ENCODE measurements at regions not wholly inside any gene's neighbourhood (a gene's known extent, or its start where the extent isn't known, plus 50 kb on each side); places are given as distances from the start of the nearest gene placed in this dataset.

- TF ChIP-seq CTCF (IDR thresholded peaks at IDR 0.05) = no peak
- TF ChIP-seq EZH2 (IDR thresholded peaks at IDR 0.05; ENCODE audit: borderline replicate concordance, insufficient read depth, low read depth, low read length, poor library complexity, severe bottlenecking) = no peak
- Histone ChIP-seq H2AFZ (ENCODE audit: insufficient read depth, low read depth, low read length, poor library complexity, severe bottlenecking) (no peak overlapping the region), H3K4me3 (ENCODE audit: control extremely low read depth in 1 of 5, extremely low read depth in 1 of 5, insufficient read depth in 1 of 5, low read depth in 2 of 5, low read length in 4 of 5) (no peak overlapping the region), H3K27me3 (replicated peaks in 1 of 4; ENCODE audit: control extremely low read depth in 1 of 4, control insufficient read depth in 3 of 4, insufficient read depth in 4 of 4, low read length in 3 of 4) (no peaks in the 10 kb centered on the region), H3K79me2 (ENCODE audit: control insufficient read depth, insufficient read depth, low read length) (no peaks in the 10 kb centered on the region), H3K9me3 (ENCODE audit: control extremely low read depth in 1 of 3, control insufficient read depth in 2 of 3, insufficient read depth in 1 of 3, low read length in 2 of 3) (no peaks in the 10 kb centered on the region), H3K4me1 (ENCODE audit: control insufficient read depth in 2 of 2, insufficient read depth in 2 of 2, low read length in 2 of 2) (no peaks in the 10 kb centered on the region), H3K4me2 (replicated peaks; ENCODE audit: low read depth, low read length, poor library complexity, severe bottlenecking) (no peak overlapping the region), H4K20me1 (ENCODE audit: control insufficient read depth, insufficient read depth, low read length, poor library complexity, severe bottlenecking) (no peaks in the 10 kb centered on the region), H3K36me3 (replicated peaks in 1 of 2; ENCODE audit: control extremely low read depth in 1 of 2, control insufficient read depth in 1 of 2, extremely low read depth in 1 of 2, insufficient read depth in 2 of 2, low read length in 1 of 2) (no peaks in the 10 kb centered on the region), H3K27ac (ENCODE audit: low read length in 2 of 2) (no peak overlapping the region), H3K9ac (ENCODE audit: low read length) (no peak overlapping the region)
- Mint-ChIP-seq H3K27ac (peak overlapping the region; percentile 10), H3K4me3 (no peak overlapping the region), H3K9me3 (ENCODE audit: insufficient read depth) (no peaks in the 10 kb centered on the region), H3K27me3 (peaks cover 19% of the 10 kb centered on the region), H3K4me1 (no peaks in the 10 kb centered on the region)
- ChIA-PET POLR2A (no interaction called here), CTCF (interaction anchor here (0.7 kb wide), 1 partner anchor 36 kb away, joined by 3 read pairs; no protein-coding TSS in a partner anchor)
- 96% methylated on average over 5 of the region's 6 CpGs for WGBS (ENCODE audit: insufficient coverage)
- intact Hi-C loops (cut with micrococcal nuclease) = no loop called here
- ATAC-seq (ENCODE audit: low read depth) (no peak), DNase-seq (no peak)
Observed at GRCh38 chr13:24013189-24013588, 115.9 kb upstream of the C1QTNF9B start.

- Mint-ChIP-seq H3K27me3 (peaks cover 12% of the 10 kb centered on the region), H3K4me3 (no peak overlapping the region), H3K27ac (no peak overlapping the region), H3K4me1 (no peaks in the 10 kb centered on the region), H3K9me3 (ENCODE audit: insufficient read depth) (no peaks in the 10 kb centered on the region)
- Histone ChIP-seq H3K27me3 (replicated peaks in 1 of 4; ENCODE audit: control extremely low read depth in 1 of 4, control insufficient read depth in 3 of 4, insufficient read depth in 4 of 4, low read length in 3 of 4) (no peaks in the 10 kb centered on the region), H2AFZ (ENCODE audit: insufficient read depth, low read depth, low read length, poor library complexity, severe bottlenecking) (no peak overlapping the region), H3K4me3 (ENCODE audit: control extremely low read depth in 1 of 5, extremely low read depth in 1 of 5, insufficient read depth in 1 of 5, low read depth in 2 of 5, low read length in 4 of 5) (no peak overlapping the region), H3K4me2 (replicated peaks; ENCODE audit: low read depth, low read length, poor library complexity, severe bottlenecking) (no peak overlapping the region), H3K4me1 (ENCODE audit: control insufficient read depth in 2 of 2, insufficient read depth in 2 of 2, low read length in 2 of 2) (no peaks in the 10 kb centered on the region), H3K27ac (ENCODE audit: low read length in 2 of 2) (no peak overlapping the region), H3K36me3 (replicated peaks in 1 of 2; ENCODE audit: control extremely low read depth in 1 of 2, control insufficient read depth in 1 of 2, extremely low read depth in 1 of 2, insufficient read depth in 2 of 2, low read length in 1 of 2) (no peaks in the 10 kb centered on the region), H4K20me1 (ENCODE audit: control insufficient read depth, insufficient read depth, low read length, poor library complexity, severe bottlenecking) (no peaks in the 10 kb centered on the region), H3K79me2 (ENCODE audit: control insufficient read depth, insufficient read depth, low read length) (no peaks in the 10 kb centered on the region), H3K9ac (ENCODE audit: low read length) (no peak overlapping the region), H3K9me3 (ENCODE audit: control extremely low read depth in 1 of 3, control insufficient read depth in 2 of 3, insufficient read depth in 1 of 3, low read length in 2 of 3) (no peaks in the 10 kb centered on the region)
- ATAC-seq (ENCODE audit: low read depth) = no peak
- WGBS (ENCODE audit: insufficient coverage) = 87% methylated on average over 7 of the region's 8 CpGs
- ChIA-PET CTCF (no interaction called here), POLR2A (no interaction called here)
- TF ChIP-seq CTCF (IDR thresholded peaks at IDR 0.05) (no peak), EZH2 (IDR thresholded peaks at IDR 0.05; ENCODE audit: borderline replicate concordance, insufficient read depth, low read depth, low read length, poor library complexity, severe bottlenecking) (no peak)
- intact Hi-C loops (cut with micrococcal nuclease) = no loop called here
- no peak for DNase-seq
Observed at GRCh38 chr13:24016046-24016445, 118.7 kb upstream of the C1QTNF9B start.
